ENCODE measurements at regions not wholly inside any gene's neighbourhood (a gene's known extent, or its start where the extent isn't known, plus 50 kb on each side); places are given as distances from the start of the nearest gene placed in this dataset.

GRCh38 chr10:77700086-77700485 is 62.5 kb upstream of the KCNMA1 start:
- no peak overlapping the region for H3K27ac ChIP-seq
- H3K27me3 ChIP-seq: no peaks in the 10 kb centered on the region
- H3K4me1 ChIP-seq: no peaks in the 10 kb centered on the region
- TF ChIP-seq POLR2AphosphoS5 (IDR thresholded peaks at IDR 0.05) (no peak), EP300 (IDR thresholded peaks at IDR 0.05) (no peak), POLR2A (IDR thresholded peaks at IDR 0.05) (no peak)
- TF ChIP-seq, protein P1, sequence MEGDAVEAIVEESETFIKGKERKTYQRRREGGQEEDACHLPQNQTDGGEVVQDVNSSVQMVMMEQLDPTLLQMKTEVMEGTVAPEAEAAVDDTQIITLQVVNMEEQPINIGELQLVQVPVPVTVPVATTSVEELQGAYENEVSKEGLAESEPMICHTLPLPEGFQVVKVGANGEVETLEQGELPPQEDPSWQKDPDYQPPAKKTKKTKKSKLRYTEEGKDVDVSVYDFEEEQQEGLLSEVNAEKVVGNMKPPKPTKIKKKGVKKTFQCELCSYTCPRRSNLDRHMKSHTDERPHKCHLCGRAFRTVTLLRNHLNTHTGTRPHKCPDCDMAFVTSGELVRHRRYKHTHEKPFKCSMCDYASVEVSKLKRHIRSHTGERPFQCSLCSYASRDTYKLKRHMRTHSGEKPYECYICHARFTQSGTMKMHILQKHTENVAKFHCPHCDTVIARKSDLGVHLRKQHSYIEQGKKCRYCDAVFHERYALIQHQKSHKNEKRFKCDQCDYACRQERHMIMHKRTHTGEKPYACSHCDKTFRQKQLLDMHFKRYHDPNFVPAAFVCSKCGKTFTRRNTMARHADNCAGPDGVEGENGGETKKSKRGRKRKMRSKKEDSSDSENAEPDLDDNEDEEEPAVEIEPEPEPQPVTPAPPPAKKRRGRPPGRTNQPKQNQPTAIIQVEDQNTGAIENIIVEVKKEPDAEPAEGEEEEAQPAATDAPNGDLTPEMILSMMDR (IDR thresholded peaks at IDR 0.05): no peak
- no peak overlapping the region for H3K4me3 ChIP-seq
- no peaks in the 10 kb centered on the region for H3K36me3 ChIP-seq
- H3K9me3 ChIP-seq: no peaks in the 10 kb centered on the region
- no peak for DNase-seq (ENCODE audit: low spot score in 2 of 2)
- 48% methylated on average over 1 of the region's 1 CpG for WGBS

DNA sequence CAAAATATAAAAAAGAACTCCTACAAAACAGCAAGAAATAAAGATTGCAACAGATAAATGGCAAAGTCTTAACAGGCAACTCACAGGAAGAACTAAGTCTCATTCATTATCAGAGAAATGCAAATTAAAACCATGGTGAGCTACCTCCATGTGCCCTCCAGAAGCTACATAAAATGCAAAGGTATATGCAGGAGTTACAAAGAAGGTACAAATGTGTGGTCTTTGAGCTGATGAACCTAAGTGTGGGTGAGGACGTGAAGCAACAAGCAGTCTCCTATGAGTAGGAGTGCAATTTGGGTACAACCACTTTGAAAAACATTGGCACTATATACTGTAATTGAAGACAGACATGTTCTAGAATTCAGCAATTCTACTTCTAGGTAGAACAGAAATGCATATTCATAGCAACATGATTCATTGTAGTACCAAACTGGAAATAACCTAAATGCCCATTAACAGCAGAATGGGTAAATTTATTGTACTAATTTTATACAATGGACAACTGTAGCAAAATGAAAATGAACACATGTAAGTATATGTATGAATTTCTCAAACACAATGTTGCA is 61.6 kb upstream of the KCNMA1 start:
- H3K36me3 ChIP-seq: no peaks in the 10 kb centered on the region
- TF ChIP-seq POLR2A (IDR thresholded peaks at IDR 0.05) (no peak), EP300 (IDR thresholded peaks at IDR 0.05) (no peak), POLR2AphosphoS5 (IDR thresholded peaks at IDR 0.05) (no peak)
- TF ChIP-seq, protein P1 (IDR thresholded peaks at IDR 0.05): no peak
- H3K9me3 ChIP-seq: no peaks in the 10 kb centered on the region
- 32% methylated on average over 1 of the region's 1 CpG for WGBS
- no peak overlapping the region for H3K27ac ChIP-seq
- no peaks in the 10 kb centered on the region for H3K4me1 ChIP-seq
- no peak overlapping the region for H3K4me3 ChIP-seq
- no peaks in the 10 kb centered on the region for H3K27me3 ChIP-seq
- no peak for DNase-seq (ENCODE audit: low spot score in 2 of 2)

- WGBS: 78% methylated on average over 5 of the region's 5 CpGs
- no peaks in the 10 kb centered on the region for H3K4me1 ChIP-seq
- no peak for DNase-seq (ENCODE audit: low spot score in 2 of 2)
- H3K27me3 ChIP-seq: no peaks in the 10 kb centered on the region
- TF ChIP-seq, protein P1 (IDR thresholded peaks at IDR 0.05): no peak
- TF ChIP-seq POLR2A (IDR thresholded peaks at IDR 0.05) (no peak), EP300 (IDR thresholded peaks at IDR 0.05) (no peak), POLR2AphosphoS5 (IDR thresholded peaks at IDR 0.05) (no peak)
- H3K4me3 ChIP-seq: no peak overlapping the region
- H3K36me3 ChIP-seq: no peaks in the 10 kb centered on the region
- no peaks in the 10 kb centered on the region for H3K9me3 ChIP-seq
- no peak overlapping the region for H3K27ac ChIP-seq
Observed at GRCh38 chr10:77698267-77698931, 60.8 kb upstream of the KCNMA1 start.

GRCh38 chr10:77696584-77696983 is 59.0 kb upstream of the KCNMA1 start:
- no peaks in the 10 kb centered on the region for H3K27me3 ChIP-seq
- DNase-seq (ENCODE audit: low spot score in 2 of 2): no peak
- no peak for TF ChIP-seq POLR2A (IDR thresholded peaks at IDR 0.05)
- no peak for TF ChIP-seq POLR2AphosphoS5 (IDR thresholded peaks at IDR 0.05)
- TF ChIP-seq, protein P1 (IDR thresholded peaks at IDR 0.05): no peak
- TF ChIP-seq EP300 (IDR thresholded peaks at IDR 0.05): no peak
- H3K9me3 ChIP-seq: no peaks in the 10 kb centered on the region
- no peak overlapping the region for H3K4me3 ChIP-seq
- no peaks in the 10 kb centered on the region for H3K36me3 ChIP-seq
- no peaks in the 10 kb centered on the region for H3K4me1 ChIP-seq
- 91% methylated on average over 10 of the region's 10 CpGs for whole genome bisulfite sequencing
- no peak overlapping the region for H3K27ac ChIP-seq

GRCh38 chr10:77695186-77695585 is 57.6 kb upstream of the KCNMA1 start:
- 73% methylated on average over 1 of the region's 1 CpG for WGBS
- Histone ChIP-seq H3K9me3 (no peaks in the 10 kb centered on the region), H3K36me3 (no peaks in the 10 kb centered on the region), H3K4me3 (no peak overlapping the region), H3K27me3 (no peaks in the 10 kb centered on the region), H3K27ac (no peak overlapping the region), H3K4me1 (no peaks in the 10 kb centered on the region)
- TF ChIP-seq, protein P1 (IDR thresholded peaks at IDR 0.05): no peak
- TF ChIP-seq POLR2AphosphoS5 (IDR thresholded peaks at IDR 0.05): no peak
- no peak for TF ChIP-seq POLR2A (IDR thresholded peaks at IDR 0.05)
- no peak for TF ChIP-seq EP300 (IDR thresholded peaks at IDR 0.05)
- no peak for DNase-seq (ENCODE audit: low spot score in 2 of 2)

All from suprapubic skin (tissue), 4 donors.